PC-3 (cell line): ENCODE measurements at regions not wholly inside any gene's neighbourhood (a gene's known extent, or its start where the extent isn't known, plus 50 kb on each side); places are given as distances from the start of the nearest gene placed in this dataset.

ENCODE experiments used
- EZH2 ChIP-seq: fragments of 300-600 bp; sonication (generic); IDR thresholded peaks from one replicate; pipeline ENCODE4 v1.6.1; 2017; ENCODE audit warnings: antibody characterized with exemption, mild to moderate bottlenecking, low read length; ENCODE audit not compliant: unreplicated experiment
- TF ChIP-seq, protein P1 (sequence below): fragments of 300-600 bp; sonication (generic); conservative IDR thresholded peaks from 2 replicates; pipeline ENCODE4 v1.5.1; 2017; ENCODE audit warnings: antibody characterized with exemption, low read depth, mild to moderate bottlenecking, low read length

DNA sequence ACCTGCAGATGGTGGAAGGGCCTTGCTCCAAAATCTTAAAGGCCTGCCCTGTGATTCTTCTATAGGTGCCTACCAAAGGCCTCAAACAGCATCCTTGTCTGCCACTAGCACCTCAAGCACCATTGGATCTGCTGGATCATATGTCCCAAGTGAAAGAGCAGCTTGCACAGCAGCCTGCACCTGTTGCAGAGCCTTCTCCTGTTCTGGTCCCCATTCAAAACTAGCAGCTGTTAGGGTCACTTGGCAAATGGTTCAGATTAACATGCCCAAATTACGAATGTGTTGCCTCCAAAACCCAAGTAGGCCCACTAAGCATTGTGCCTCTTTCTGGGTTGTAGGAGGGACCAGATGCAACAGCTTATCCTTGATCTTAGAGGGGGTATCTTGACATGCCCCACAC lies 99.6 kb upstream of the F13A1 start:
- TF ChIP-seq, protein P1, sequence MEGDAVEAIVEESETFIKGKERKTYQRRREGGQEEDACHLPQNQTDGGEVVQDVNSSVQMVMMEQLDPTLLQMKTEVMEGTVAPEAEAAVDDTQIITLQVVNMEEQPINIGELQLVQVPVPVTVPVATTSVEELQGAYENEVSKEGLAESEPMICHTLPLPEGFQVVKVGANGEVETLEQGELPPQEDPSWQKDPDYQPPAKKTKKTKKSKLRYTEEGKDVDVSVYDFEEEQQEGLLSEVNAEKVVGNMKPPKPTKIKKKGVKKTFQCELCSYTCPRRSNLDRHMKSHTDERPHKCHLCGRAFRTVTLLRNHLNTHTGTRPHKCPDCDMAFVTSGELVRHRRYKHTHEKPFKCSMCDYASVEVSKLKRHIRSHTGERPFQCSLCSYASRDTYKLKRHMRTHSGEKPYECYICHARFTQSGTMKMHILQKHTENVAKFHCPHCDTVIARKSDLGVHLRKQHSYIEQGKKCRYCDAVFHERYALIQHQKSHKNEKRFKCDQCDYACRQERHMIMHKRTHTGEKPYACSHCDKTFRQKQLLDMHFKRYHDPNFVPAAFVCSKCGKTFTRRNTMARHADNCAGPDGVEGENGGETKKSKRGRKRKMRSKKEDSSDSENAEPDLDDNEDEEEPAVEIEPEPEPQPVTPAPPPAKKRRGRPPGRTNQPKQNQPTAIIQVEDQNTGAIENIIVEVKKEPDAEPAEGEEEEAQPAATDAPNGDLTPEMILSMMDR = no peak
- no peak for TF ChIP-seq EZH2
